ENCODE measurements at regions not wholly inside any gene's neighbourhood (a gene's known extent, or its start where the extent isn't known, plus 50 kb on each side); places are given as distances from the start of the nearest gene placed in this dataset.

DNA sequence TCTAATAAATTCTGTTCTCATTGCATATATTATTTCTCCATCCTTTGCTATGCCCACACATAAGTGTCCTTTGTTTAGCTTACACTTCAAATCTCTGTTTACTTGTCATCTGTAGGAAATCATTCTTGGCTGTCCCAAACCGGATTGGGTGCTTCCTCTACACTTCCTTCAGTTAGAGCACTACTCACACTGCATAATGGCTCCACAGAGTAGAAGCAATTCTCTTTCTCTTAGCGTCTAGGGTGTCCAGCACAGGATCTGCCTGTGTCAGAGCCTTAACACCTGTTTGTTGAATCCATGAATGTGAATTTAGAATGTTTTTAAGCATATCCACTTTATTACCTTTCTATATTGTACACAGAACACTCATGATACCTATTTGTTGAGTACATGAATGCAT is 87.0 kb upstream of the BMP2 start:
- 49 to 54% methylated on average over 2 of the region's 2 CpGs for WGBS, 2 donors
- intact Hi-C loops (cut with DNase I) = no loop called here

DNA sequence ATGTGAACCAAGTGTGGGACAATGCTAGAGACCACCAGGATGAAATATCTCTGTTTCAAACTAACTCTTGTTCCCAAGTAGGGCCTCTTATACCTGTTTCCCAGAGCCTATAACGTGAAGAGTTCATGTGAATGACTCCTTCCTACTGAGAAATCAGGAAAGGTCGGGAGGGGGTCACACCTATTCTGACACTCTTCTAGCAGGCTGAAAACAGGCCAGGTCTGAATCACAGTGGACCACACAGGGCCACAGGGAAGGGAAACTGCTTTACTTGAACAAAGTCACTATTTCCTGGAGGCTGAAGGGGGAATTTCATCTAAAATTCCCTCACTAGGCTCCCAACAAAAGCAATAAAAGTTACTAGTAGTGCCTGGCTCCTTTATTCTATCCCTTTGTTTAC is 88.4 kb upstream of the BMP2 start:
- no peaks in the 10 kb centered on the region for H3K9me3 ChIP-seq
- intact Hi-C loops (cut with DNase I) = no loop called here
- no peaks in the 10 kb centered on the region for H3K36me3 ChIP-seq
- H3K27me3 ChIP-seq = no peaks in the 10 kb centered on the region
- 65 to 71% methylated on average over 2 of the region's 2 CpGs for WGBS, 2 donors
- DNase-seq (no peak), ATAC-seq (no peak)
- TF ChIP-seq, protein P1, sequence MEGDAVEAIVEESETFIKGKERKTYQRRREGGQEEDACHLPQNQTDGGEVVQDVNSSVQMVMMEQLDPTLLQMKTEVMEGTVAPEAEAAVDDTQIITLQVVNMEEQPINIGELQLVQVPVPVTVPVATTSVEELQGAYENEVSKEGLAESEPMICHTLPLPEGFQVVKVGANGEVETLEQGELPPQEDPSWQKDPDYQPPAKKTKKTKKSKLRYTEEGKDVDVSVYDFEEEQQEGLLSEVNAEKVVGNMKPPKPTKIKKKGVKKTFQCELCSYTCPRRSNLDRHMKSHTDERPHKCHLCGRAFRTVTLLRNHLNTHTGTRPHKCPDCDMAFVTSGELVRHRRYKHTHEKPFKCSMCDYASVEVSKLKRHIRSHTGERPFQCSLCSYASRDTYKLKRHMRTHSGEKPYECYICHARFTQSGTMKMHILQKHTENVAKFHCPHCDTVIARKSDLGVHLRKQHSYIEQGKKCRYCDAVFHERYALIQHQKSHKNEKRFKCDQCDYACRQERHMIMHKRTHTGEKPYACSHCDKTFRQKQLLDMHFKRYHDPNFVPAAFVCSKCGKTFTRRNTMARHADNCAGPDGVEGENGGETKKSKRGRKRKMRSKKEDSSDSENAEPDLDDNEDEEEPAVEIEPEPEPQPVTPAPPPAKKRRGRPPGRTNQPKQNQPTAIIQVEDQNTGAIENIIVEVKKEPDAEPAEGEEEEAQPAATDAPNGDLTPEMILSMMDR (IDR thresholded peaks at IDR 0.05) = no peak
- H3K27ac ChIP-seq = no peak overlapping the region
- no peak overlapping the region for H3K4me3 ChIP-seq
- no peaks in the 10 kb centered on the region for H3K4me1 ChIP-seq

More for the DNA sequence above, 87.0 kb upstream of the BMP2 start:
- H3K4me1 ChIP-seq = no peaks in the 10 kb centered on the region
- no peak for ATAC-seq
- no peaks in the 10 kb centered on the region for H3K9me3 ChIP-seq
- H3K4me3 ChIP-seq = no peak overlapping the region
- no peaks in the 10 kb centered on the region for H3K27me3 ChIP-seq
- H3K27ac ChIP-seq = no peak overlapping the region
- H3K36me3 ChIP-seq = no peaks in the 10 kb centered on the region
- DNase-seq = no peak
- TF ChIP-seq, protein P1 (IDR thresholded peaks at IDR 0.05) = no peak

DNA sequence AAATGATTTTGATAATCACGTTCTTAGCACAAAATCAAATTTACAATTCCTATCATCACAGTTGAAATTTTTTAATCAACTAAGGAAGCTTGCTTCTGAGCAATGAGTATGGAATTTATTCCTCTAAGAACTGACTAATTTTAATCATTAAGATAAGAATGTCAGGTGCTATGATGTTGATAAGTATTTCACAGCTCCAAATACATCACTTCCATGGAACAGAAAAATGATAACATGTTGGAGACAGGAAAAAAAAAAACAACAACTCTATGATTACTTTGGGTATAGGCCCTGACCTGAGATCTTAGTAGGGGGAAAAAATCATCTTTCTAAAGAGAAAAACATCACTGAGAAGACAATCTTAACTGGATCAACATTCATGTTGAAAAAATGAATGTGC is 89.4 kb upstream of the BMP2 start:
- no peaks in the 10 kb centered on the region for H3K9me3 ChIP-seq
- no peak overlapping the region for H3K27ac ChIP-seq
- DNase-seq (no peak), ATAC-seq (no peak)
- H3K36me3 ChIP-seq = no peaks in the 10 kb centered on the region
- TF ChIP-seq, protein P1 (IDR thresholded peaks at IDR 0.05) = no peak
- no peaks in the 10 kb centered on the region for H3K27me3 ChIP-seq
- no peaks in the 10 kb centered on the region for H3K4me1 ChIP-seq
- intact Hi-C loops (cut with DNase I) = no loop called here
- WGBS, 2 donors = 63 to 80% methylated on average over 1 of the region's 1 CpG
- no peak overlapping the region for H3K4me3 ChIP-seq

DNA sequence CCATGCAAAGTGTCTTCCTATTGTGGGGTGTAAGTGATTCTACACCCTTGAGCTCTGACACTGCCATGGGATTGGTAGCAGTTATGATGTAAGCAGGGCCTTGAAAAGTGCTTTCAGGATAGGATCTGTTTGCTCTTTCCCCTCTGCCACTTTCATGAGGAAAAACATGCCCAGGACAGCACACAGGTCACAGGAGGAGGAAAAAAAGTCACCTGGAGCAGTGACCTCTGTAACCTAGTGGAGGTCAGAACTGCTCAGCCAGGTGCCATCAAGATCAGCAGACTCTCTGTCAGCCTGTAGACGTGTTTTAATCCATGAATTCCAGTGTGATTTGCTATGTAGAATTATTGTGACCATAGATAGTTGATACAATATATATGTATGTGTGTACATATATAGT is 92.7 kb upstream of the BMP2 start:
- TF ChIP-seq, protein P1 (IDR thresholded peaks at IDR 0.05) = no peak
- H3K4me1 ChIP-seq = no peaks in the 10 kb centered on the region
- no peak overlapping the region for H3K27ac ChIP-seq
- intact Hi-C loops (cut with DNase I) = no loop called here
- no peaks in the 10 kb centered on the region for H3K27me3 ChIP-seq
- DNase-seq (no peak), ATAC-seq (no peak)
- H3K4me3 ChIP-seq = no peak overlapping the region
- no peaks in the 10 kb centered on the region for H3K9me3 ChIP-seq
- 35 to 52% methylated on average over 1 of the region's 1 CpG for WGBS, 2 donors
- no peaks in the 10 kb centered on the region for H3K36me3 ChIP-seq

DNA sequence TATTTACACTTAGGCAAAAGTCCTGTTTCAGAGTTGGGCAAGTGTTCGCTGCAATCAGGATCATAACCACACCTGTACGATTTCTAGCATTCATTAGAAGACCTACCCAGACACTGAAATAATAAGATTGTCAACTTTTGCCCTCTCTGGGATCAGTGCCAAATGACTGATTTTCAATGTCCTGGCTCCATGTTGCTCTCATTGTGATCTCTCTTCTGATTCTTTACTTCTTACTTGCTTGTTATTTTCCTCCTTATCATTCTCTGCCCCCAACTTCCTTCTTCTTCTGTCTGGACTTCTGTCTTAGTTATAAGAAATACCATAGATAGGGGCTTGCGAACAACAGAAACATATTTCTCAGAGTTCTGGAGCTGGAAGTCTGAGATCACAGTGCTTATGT is 94.4 kb upstream of the BMP2 start:
- WGBS, 2 donors = 52 to 73% methylated on average over 3 of the region's 3 CpGs
- no peaks in the 10 kb centered on the region for H3K36me3 ChIP-seq
- intact Hi-C loops (cut with DNase I) = no loop called here
- H3K4me1 ChIP-seq = no peaks in the 10 kb centered on the region
- no peaks in the 10 kb centered on the region for H3K27me3 ChIP-seq
- DNase-seq = no peak
- no peak for ATAC-seq
- H3K9me3 ChIP-seq = no peaks in the 10 kb centered on the region
- H3K27ac ChIP-seq = no peak overlapping the region
- H3K4me3 ChIP-seq = no peak overlapping the region
- TF ChIP-seq, protein P1 (IDR thresholded peaks at IDR 0.05) = no peak

All from heart right ventricle (tissue), 16 donors.